WTC11 (cell line): ENCODE measurements at regions not wholly inside any gene's neighbourhood (a gene's known extent, or its start where the extent isn't known, plus 50 kb on each side); places are given as distances from the start of the nearest gene placed in this dataset.

Experiments
- ATAC-seq: fragments of 200-7000 bp; cut with Tn5 transposase; 2 replicates; pipeline ENCODE4 v1.10.0; 2021; ENCODE audit warnings: mild to moderate bottlenecking, moderate library complexity
- CTCF ChIA-PET: fragments of 300-600 bp; sonication (Branson Sonifier 250); formaldehyde crosslinking; loops from one replicate; lab custom pipeline; 2021; ENCODE audit warnings: antibody characterized with exemption; lab: Charles Lee
- POLR2A ChIA-PET: fragments of 350-600 bp; sonication (Branson Sonifier 250); formaldehyde crosslinking; loops from one replicate; lab custom pipeline; 2021; ENCODE audit warnings: antibody characterized with exemption; lab: Charles Lee
- DNase-seq: peaks from one replicate; pipeline ENCODE4 v3.0.0; 2021; ENCODE audit warnings: low spot score
- H3K27ac Mint-ChIP-seq: 2 replicates; pipeline ENCODE4 v1.8.0; 2021; ENCODE audit warnings: mixed read lengths
- H3K27me3 Mint-ChIP-seq: 2 replicates; pipeline ENCODE4 v1.8.0; 2021; ENCODE audit warnings: low read depth, mild to moderate bottlenecking, moderate library complexity, mixed read lengths
- H3K36me3 Mint-ChIP-seq: 2 replicates; pipeline ENCODE4 v1.8.0; 2021; ENCODE audit warnings: mixed read lengths
- H3K4me1 Mint-ChIP-seq: 2 replicates; pipeline ENCODE4 v1.8.0; 2022; ENCODE audit warnings: mixed read lengths
- H3K4me3 Mint-ChIP-seq: 2 replicates; pipeline ENCODE4 v1.8.0; 2021; ENCODE audit warnings: mild to moderate bottlenecking, moderate library complexity, mixed read lengths
- H3K9me3 Mint-ChIP-seq: 2 replicates; pipeline ENCODE4 v1.8.0; 2021; ENCODE audit warnings: mixed read lengths
- AR ChIP-seq: fragments of 250-450 bp; sonication (Bioruptor Pico); IDR thresholded peaks from 2 replicates; pipeline ENCODE4 v1.9.0; 2021; ENCODE audit warnings: mild to moderate bottlenecking
- ETV6 ChIP-seq: sonication (generic); formaldehyde crosslinking; IDR thresholded peaks from 2 replicates; pipeline ENCODE4 v1.8.1; 2022; ENCODE audit warnings: mild to moderate bottlenecking, missing genetic modification reagents
- GRHL2 ChIP-seq: fragments of 250-450 bp; sonication (Bioruptor Pico); IDR thresholded peaks from 2 replicates; pipeline ENCODE4 v1.8.0; 2022; ENCODE audit warnings: mild to moderate bottlenecking, moderate library complexity; ENCODE audit not compliant: insufficient replicate concordance, severe bottlenecking
- HMGA2 ChIP-seq: fragments of 250-450 bp; sonication (Bioruptor Pico); IDR thresholded peaks from 2 replicates; pipeline ENCODE4 v1.4.0; 2021; ENCODE audit warnings: mild to moderate bottlenecking, moderate library complexity
- JUN ChIP-seq: sonication (generic); formaldehyde crosslinking; IDR thresholded peaks from 2 replicates; pipeline ENCODE4 v1.8.0; 2023; ENCODE audit warnings: mild to moderate bottlenecking, missing genetic modification reagents
- KAT7 ChIP-seq: sonication (generic); formaldehyde crosslinking; IDR thresholded peaks from 2 replicates; pipeline ENCODE4 v1.8.1; 2023; ENCODE audit warnings: missing genetic modification reagents, mild to moderate bottlenecking, borderline replicate concordance
- MAX ChIP-seq: sonication (generic); formaldehyde crosslinking; IDR thresholded peaks from 2 replicates; pipeline ENCODE4 v1.8.0; 2022; ENCODE audit warnings: mild to moderate bottlenecking, missing genetic modification reagents
- MLX ChIP-seq: sonication (generic); formaldehyde crosslinking; IDR thresholded peaks from 2 replicates; pipeline ENCODE4 v1.8.1; 2023; ENCODE audit warnings: mild to moderate bottlenecking, missing genetic modification reagents, moderate library complexity
- MXD4 ChIP-seq: fragments of 250-450 bp; sonication (Bioruptor Pico); IDR thresholded peaks from 2 replicates; pipeline ENCODE4 v1.8.0; 2021; ENCODE audit warnings: mild to moderate bottlenecking, moderate library complexity, borderline replicate concordance
- SOX15 ChIP-seq: fragments of 250-450 bp; sonication (Bioruptor Pico); IDR thresholded peaks from 2 replicates; pipeline ENCODE4 v1.9.0; 2021; ENCODE audit warnings: mild to moderate bottlenecking
- STAT6 ChIP-seq: sonication (generic); formaldehyde crosslinking; conservative IDR thresholded peaks from 2 replicates; pipeline ENCODE4 v1.8.1; 2023; ENCODE audit warnings: mild to moderate bottlenecking, low read depth, missing genetic modification reagents, moderate library complexity
- TEAD1 ChIP-seq: sonication (generic); formaldehyde crosslinking; IDR thresholded peaks from 2 replicates; pipeline ENCODE4 v1.8.0; 2022; ENCODE audit warnings: mild to moderate bottlenecking, missing genetic modification reagents
- TEAD4 ChIP-seq: sonication (generic); formaldehyde crosslinking; IDR thresholded peaks from 2 replicates; pipeline ENCODE4 v1.8.0; 2022; ENCODE audit warnings: mild to moderate bottlenecking, missing genetic modification reagents
- ZNF121 ChIP-seq: sonication (generic); formaldehyde crosslinking; IDR thresholded peaks from 2 replicates; pipeline ENCODE4 v1.8.0; 2023; ENCODE audit warnings: missing genetic modification reagents
- ZNF317 ChIP-seq: sonication (generic); formaldehyde crosslinking; IDR thresholded peaks from 2 replicates; pipeline ENCODE4 v1.8.1; 2023; ENCODE audit warnings: low read depth, mild to moderate bottlenecking, moderate library complexity, missing genetic modification reagents, borderline replicate concordance
- ZNF425 ChIP-seq: fragments of 250-450 bp; sonication (Bioruptor Pico); conservative IDR thresholded peaks from 2 replicates; pipeline ENCODE4 v1.9.0; 2021; ENCODE audit warnings: mild to moderate bottlenecking

- TF ChIP-seq STAT6 (no peak), GRHL2 (no peak)
Measured at GRCh38 chr12:13405961-13406703, 209.6 kb downstream of the EMP1 start (continued).

GRCh38 chr12:13404631-13405473 lies 208.3 kb downstream of the EMP1 start:
- no peaks in the 10 kb centered on the region; the same call in 1 of the 2 replicates for H3K27me3 Mint-ChIP-seq
- ChIA-PET POLR2A (interaction anchor here (1.2 kb wide), 1 partner anchor 252 kb away, joined by 3 read pairs; no protein-coding TSS in a partner anchor), CTCF (interaction anchor here (1.4 to 1.5 kb wide), 2 partner anchors 130 to 149 kb away, joined by 3 to 6 read pairs; no protein-coding TSS in a partner anchor)
- H3K4me3 Mint-ChIP-seq, result no peak overlapping the region
- no peak overlapping the region for H3K27ac Mint-ChIP-seq
- H3K36me3 Mint-ChIP-seq, result no peaks in the 10 kb centered on the region
- DNase-seq, result no peak
- peaks cover 12% of the 10 kb centered on the region for H3K4me1 Mint-ChIP-seq
- peaks cover 21% of the 10 kb centered on the region for H3K9me3 Mint-ChIP-seq
- TF ChIP-seq KAT7 (CRISPR knock-in tag), result no peak
- TF ChIP-seq TEAD4, result no peak
- no peak for TF ChIP-seq MAX (CRISPR knock-in tag)
- no peak for TF ChIP-seq MLX (CRISPR knock-in tag)
- no peak for TF ChIP-seq ZNF317 (CRISPR knock-in tag)
- TF ChIP-seq ETV6 (CRISPR knock-in tag), result no peak
- no peak for TF ChIP-seq JUN (CRISPR knock-in tag)
- no peak for TF ChIP-seq TEAD1 (CRISPR knock-in tag)
- no peak for TF ChIP-seq SOX15 (CRISPR knock-in tag)
- TF ChIP-seq MXD4 (CRISPR knock-in tag), result no peak
- no peak for TF ChIP-seq ZNF121 (CRISPR knock-in tag)
- TF ChIP-seq ZNF425 (CRISPR knock-in tag), result no peak
- no peak for TF ChIP-seq AR (CRISPR knock-in tag)
- no peak for TF ChIP-seq HMGA2
- ATAC-seq, result no peak
